HG03135 (cell line): ENCODE measurements at regions not wholly inside any gene's neighbourhood (a gene's known extent, or its start where the extent isn't known, plus 50 kb on each side); places are given as distances from the start of the nearest gene placed in this dataset.

Source experiments
- ATAC-seq: cut with Tn5 transposase; IDR thresholded peaks from one replicate; pipeline ENCODE4 v1.9.1; 2021; ENCODE audit warnings: mild to moderate bottlenecking, moderate library complexity; ENCODE audit not compliant: unreplicated experiment

DNA sequence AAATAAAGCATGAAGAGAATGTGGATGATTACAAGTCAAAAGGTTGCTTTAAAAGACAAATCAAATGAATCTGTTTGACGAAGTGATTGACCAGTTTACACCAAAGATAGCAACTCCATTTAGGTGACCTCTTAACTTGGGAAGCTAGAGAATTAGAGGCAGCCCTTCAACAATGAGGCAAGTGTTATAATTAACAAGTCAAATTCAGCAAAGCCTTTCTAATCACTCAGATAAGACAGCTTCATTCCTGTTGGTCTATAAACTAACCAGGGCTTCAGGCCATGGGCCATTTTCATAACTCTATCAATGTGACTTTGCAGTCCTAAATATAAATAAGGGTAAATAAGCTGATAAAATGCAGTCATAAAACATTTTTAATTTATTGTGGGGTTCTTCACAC lies 712.2 kb upstream of the SEMA6A start:
- ATAC-seq = no peak

DNA sequence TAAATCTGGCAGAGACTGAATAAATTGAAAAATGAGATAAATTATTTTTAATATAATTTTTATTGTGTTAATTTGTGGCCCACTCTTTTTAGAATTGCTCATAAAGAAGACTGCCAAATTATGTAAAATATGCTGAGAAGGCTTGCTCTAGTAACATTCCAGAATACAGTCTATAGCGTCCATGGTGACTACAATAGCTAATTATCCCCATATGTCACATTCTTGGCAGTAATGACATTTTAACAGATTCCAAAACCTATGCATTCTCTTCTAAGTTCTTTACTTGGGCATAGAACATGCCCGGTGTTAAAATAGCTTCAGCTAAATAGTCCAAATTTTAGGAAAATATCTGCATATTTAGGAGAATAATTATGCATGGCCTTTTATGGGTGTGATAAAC lies 697.0 kb upstream of the SEMA6A start:
- ATAC-seq = no peak

DNA sequence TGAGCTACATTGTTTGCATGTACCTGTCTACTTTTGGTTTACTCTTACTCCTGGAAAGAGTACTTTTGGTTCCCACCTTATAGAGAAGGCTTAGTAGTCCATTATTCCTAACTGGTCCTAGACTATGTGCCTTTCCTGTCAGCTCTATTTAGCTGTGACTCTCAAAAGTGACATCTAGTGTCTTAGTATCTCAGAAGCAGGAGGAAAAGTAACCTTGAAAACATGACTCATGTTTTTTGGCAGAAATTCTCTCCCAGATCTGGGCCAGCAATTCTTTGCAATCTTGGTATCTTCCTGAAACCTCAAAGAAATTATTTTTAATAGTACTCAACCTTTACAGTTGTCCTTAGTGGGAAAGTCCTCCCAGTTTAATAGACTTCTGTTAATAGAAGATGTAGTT lies 691.7 kb upstream of the SEMA6A start:
- ATAC-seq = no peak

DNA sequence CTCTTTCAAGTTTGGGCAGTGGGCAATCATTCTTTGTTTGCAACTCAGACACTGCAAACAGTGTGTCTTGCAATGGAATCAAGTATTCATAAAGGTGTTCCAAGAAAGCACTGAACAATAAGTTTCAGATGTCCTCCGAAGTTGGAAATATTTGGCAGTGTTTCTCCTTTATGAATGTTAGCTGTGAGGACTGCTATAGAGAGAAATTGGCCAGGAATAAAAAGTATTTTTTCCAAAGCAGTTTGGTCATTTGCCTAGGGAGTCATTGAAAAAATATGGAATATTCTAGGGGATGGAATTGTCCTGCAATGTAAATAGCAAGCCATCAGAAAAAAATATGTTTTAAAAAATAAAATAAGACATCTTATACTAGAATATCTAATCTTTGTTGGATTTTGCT lies 688.6 kb upstream of the SEMA6A start:
- no peak for ATAC-seq

DNA sequence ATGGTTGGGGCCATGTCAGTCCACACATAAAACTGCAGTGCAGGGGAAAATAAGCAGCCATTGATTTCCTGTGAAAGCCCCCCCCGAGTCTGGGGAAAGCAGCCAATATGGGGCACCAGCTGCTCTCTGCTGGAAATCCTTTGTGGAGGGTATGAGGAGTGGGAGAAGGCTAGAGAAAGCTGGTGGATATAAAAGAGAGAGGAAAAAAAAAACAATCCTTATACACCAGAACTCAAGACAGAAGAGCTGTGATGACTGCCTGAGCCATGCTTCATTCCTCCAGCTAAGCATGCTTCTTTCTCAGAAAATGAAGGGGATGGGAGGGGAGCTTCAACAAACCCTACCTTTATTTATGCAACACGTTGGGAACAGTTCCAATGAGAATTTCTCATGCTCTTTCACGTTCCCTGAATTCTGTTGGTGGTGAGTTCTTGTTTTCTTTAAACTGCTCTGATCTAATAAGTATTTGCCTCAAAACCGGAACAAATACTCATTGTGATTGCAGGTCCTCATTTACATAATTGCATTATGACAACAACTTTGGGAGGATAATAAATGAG lies 688.0 kb upstream of the SEMA6A start:
- ATAC-seq = no peak

DNA sequence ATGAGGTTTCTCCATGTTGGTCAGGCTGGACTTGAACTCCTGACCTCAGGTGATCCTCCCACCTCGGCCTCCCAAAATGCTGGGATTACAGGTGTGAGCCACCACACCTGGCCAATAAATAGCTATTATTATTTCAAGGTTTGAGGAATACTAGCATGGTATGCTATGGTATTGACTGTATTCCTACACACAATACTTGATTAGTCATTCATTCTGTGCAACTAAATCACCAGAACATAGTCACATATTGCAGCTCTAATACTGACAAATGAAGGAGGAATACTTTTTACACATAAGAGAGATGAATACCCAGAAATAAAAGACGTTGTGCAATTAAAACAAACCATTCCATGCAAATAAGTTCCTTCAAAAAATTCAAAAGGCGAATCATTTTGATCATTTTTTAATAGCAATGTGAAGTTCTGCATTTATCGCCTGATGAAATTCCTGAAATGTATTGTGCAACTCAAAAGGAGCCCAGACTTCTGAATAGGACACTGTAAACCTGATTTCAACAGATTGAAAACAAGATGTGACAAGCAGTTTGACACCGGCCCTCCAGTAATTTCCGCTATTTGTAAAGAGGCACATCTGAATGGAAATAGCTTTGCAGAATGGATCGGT lies 687.4 kb upstream of the SEMA6A start:
- ATAC-seq = no peak

DNA sequence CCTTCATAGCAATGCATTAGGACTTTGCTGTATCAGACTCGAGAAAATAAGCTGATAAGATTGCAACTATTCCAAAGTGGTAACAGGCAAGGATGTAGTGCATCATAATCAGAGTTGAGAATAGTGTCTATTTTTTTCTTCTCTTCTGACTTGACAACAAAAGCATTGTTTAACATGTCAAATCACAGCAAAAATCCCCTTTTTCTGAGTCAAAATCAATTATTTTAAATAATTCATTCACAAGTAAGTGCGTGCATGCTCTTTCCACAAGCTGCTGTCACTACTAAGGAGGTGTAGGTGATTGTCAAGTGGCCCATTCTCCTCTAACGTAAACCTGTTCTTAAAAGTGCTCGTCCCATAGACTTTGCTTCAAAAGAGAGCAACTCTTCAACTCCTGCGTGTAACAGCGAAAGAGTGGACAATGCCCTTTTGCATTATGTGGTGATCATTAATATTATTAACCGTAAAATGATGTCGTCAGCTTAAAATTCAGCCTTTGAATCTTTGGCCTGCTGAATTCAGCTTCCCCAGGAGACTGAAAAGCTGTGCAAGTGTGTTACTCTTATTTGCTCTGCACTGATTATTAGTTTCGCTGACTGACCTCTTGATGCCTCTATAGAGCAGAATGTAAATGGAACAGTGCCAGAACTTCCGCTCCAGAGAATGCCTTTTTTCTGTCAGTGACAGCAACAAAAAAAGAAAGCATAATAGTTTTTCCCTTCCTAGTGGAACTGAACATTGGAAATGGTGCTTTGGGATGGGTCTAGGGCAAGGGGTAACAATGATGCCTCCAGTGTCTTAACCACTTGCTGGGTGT lies 680.8 kb upstream of the SEMA6A start:
- ATAC-seq = no peak

DNA sequence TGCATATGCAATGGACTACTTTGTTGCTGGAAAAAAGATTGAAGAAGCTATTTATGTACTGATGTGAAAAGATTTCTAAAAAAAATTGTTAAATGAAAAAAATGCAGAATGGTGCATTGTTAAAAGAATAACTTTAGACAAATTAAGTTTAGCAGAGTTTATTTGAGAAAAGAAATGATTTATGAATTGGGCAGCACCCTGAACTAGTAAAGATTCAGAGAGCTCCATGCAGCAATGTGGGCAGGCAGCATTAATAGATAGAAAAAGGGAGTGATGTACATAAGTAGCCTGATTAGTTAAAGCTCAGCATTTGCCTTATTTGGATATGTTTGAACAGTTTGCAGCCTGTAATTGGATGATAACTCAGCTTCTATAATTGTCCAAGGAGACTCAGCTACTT lies 677.9 kb upstream of the SEMA6A start:
- no peak for ATAC-seq

DNA sequence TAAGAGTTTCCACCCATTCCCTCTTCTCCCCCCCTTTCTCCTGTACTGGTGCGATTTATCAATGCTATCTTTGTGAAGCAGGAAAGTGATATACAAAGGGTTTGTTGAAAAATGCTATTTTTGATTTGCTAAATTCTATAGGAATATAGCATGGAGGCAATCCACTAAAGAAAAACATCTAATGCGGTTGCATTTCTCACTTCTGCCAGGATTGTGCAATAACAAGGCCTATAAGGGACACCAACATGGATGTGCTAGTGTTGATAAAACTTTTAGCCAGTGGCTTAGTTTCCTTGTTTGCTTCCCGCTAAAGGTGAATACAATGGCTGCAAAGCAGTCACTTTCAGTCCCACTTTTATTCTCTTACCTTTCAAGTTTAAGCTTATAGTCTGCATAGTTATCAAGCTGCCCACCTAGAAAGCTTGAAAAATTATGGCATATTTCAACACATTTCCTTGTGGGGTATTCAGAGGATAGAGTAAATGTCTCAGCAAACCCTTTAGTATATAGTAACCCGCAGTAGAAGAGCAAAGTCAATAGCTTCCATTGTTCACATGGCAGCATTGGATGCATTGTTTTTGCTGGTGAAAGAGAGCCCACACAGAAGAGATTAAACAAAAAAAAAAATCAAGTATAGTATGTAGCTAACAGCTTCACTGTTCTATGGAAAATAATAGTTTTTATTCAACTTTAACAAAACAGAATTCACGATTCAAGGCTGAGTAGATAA lies 674.6 kb upstream of the SEMA6A start:
- no peak for ATAC-seq

DNA sequence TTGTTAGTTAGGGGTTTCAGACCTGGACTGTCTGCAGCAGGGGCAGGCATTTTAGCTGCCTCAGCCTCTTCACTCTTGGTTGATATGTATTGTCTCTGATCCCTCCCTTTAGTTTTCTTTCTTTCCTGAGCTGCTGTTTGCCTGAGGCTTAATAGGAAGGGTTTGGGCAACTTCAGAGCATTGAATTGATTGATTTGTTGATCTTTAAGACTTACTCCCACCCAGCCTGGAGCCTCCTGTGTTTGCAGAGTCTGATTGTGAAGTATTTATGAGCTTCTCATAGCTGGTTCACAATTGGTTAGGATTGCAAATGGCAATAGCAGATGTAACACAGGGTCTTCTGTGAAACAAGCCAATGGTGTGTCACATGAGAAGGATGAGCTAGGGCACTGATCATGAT lies 671.8 kb upstream of the SEMA6A start:
- no peak for ATAC-seq

DNA sequence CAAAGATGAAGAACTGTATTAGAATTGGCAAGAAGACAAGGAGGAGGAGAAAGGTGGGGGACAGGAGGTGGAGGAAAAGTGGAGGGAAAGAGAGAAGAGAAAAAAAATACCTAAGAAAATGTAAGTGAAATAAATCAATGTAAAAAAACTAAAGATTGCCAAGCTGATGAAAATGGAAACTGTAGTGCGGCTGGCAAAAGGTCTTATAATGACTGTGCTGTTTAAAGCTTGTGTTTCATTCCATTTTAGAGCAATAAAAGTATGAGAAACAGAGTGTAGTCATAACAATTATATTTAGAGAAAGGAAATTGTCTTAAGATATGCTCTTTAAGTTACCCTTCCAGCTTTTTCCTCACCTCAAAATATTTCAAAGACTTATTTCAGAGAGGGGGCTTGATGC lies 670.5 kb upstream of the SEMA6A start:
- no peak for ATAC-seq

DNA sequence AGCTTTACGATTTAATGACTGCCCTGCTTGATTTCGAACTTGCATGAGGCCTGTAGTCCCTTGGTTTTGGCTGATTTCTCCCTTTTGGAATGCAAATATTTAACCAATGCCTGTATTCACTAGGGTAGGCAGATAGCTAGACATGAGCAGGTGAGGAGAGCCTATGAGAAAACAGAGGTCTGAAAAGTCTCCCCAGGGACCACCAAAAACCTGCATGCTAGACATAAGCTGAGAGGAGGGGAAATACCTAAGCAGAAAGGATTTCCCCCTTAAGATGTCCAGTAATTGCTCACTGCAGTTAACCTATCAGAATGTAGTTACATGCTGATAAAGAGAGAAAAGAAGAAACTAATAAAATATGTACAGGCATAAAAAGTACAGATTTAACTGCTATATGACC lies 667.4 kb upstream of the SEMA6A start:
- no peak for ATAC-seq

DNA sequence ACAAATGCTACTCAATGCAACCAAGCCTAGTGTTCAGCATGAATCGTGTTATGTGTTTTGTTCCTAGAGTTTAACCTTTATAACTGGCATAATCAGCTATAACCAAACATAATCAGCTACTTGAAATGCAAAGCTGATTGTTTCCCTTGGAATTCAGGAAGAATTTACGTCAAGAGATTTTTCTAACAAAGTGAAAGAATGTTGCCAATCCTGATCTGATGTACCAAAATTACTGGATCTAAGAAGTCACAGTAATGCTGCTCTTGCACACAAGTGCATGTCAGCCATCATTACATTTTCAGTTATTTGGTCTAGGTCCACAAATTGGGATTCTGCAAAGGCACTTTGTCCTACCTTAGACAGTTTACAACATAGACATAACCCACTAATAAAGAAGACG lies 662.3 kb upstream of the SEMA6A start:
- no peak for ATAC-seq

DNA sequence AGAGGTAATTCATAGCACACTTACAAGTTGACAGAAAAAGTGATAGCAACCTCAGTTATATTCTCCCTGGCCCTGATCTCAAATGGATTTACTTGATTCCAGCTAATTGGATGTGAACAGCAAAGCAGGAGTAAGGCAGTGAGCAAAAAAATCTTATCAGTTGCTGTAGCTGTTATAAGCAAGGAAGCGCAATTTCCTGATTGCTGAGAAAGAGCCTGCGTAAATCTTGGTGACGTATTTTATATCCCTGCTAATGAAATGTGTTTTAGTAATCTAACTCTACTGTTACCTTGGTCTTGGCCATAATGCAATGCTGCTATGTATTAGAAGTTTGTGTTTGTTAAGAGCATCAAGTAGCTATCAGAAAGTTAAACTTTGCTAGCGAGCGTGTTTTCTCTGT lies 661.2 kb upstream of the SEMA6A start:
- no peak for ATAC-seq

DNA sequence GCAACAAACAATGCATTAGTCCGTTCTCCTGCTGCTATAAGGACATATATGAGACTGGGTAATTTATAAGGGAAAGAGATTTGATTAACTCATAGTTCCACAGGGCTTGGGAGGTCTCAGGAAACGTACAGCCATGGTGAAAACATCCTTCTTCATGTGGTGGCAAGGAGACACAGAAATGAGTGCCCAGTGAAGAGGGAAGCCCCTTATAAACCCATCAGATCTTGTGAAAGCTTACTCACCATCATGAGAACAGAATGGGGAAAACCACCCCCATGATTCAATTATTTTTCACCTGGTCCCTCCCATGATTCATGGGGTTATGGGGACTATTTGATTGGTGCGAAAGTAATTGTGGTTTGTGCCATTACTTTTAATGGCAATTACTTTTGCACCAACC lies 655.8 kb upstream of the SEMA6A start:
- no peak for ATAC-seq

DNA sequence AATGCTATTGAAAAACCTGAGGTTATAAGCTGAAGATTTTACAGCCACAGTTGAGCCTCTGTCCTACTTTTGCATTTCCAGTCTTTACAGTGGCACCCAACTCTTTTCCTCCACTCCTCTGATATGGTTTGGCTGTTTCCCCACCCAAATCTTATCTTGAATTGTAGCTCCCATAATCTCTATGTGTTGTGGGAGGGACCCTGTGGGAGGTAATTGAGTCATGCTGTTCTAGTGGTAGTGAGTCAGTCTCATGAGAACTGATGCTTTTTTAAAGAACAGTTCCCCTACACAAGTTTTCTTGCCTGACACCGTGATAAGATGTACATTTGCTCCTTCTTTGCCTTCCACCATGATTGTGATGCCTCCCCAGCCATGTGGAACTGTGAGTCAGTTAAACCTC lies 646.1 kb upstream of the SEMA6A start:
- no peak for ATAC-seq

DNA sequence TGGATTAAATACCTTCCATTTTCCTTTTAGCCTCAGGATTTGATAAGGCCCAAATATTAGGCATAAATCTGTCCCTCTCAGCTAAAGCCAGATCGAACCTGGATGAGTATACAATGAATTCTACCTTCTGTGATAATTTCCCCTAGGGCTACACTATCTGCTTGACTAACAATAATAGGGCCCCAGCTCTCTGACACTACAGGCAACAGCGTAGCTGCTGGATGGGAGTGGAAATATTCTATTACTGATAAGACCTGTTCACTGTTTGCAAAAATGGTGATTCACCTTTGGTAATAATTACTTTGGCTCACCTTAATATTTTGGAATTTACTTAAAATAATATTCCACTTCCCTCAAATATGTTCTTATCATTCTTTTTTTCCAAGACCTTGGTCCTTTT lies 644.2 kb upstream of the SEMA6A start:
- ATAC-seq = no peak

DNA sequence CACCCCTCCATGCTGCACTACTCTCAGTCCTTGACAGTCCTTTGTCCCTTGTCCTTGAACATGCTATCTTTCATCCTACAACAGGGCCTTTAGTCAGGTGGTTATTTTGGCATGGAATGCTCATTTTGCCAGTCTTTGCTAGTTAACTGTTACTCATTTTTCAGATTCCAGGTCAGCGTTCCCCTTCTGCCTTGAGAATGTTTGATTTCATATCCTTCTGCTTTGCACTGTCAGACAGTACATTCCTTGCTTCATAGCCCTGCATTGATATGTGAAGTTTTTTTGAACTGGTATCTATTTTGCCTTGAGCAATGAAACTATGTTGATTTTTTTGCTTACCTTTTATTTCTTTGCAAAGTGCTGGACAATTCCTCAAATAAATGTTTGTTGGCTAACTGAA lies 638.2 kb upstream of the SEMA6A start:
- no peak for ATAC-seq

DNA sequence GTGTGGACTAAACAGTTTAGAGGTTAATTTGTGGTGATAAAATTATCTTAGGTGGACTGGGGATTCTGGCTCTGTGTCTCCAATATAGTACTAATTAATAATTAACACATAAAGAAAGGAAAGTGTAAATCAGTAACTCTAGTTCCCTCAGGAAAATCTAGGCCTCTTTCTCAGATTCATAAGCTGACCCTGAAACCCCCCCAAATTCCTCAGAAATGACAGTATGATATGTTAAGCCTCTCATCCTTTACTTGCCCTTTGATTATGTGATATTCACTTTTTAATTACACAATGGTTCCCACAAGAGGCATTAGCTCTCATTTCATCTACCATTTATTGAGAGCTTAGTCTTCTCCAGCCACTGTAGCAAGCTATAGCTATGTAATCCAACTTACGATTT lies 636.2 kb upstream of the SEMA6A start:
- ATAC-seq = no peak

DNA sequence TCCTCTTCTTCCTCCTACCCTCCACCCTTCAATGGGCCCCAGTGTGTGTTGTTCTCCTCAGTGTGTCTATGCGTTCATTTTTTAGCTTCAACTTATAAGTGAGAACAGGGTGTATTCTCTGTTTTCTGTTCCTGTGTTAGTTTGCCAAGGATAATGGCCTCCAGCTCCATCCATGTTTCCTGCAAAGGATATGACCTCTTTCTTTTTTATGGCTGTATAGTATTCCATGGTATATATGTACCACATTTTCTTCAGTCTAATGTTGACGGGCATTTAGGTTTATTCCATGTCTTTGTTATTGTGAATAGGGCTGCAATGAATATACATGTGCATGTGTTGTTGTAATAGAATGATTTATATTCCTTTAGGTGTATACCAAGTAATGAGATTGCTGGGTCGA lies 634.9 kb upstream of the SEMA6A start:
- ATAC-seq = no peak

DNA sequence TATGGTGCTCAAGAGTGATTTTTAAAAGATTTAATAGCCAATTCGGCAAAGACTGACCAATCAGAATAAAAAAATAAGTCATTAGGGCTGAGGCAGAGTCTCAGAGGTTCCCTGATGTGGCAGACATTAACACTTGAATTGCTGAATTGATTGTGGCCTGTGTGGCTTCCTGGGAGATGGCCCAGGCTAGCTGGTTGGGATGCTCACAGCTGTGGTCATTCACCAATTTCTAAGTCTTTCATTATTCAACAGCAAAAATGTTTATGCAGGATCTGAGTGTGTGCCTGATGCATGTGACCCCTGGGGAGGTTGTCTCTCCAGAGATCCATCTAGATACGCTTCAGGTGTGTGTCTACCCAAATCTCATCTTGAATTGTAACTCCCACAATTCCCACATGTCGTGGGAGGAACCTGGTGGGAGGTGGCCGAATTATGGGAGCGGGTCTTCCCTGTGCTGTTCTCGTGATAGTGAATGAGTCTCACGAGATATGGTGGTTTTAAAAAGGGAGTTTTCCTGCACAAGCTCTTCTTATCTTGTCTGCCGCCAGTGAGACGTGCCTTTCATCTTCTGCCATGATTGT lies 632.6 kb upstream of the SEMA6A start:
- no peak for ATAC-seq

DNA sequence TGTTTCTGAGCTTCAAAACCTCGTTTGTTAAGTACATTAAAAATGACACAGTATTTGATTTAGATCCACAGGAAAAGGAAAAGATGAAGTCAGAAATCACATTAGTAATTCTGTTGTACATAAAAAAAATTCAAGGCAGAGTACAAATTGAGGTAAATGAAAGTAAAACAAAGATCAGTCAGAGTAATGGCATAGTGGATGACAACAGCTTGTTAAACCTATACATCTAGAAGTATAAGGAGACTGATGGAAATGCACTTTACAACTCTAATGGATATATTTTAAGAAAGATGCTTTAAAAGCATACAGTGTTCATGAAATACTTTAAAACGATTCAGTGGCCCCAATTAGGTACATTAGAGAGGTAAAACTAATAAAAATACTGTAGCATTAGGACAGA lies 631.3 kb upstream of the SEMA6A start:
- ATAC-seq = no peak
